ENCODE measurements at regions not wholly inside any gene's neighbourhood (a gene's known extent, or its start where the extent isn't known, plus 50 kb on each side); places are given as distances from the start of the nearest gene placed in this dataset.

- Mint-ChIP-seq H3K4me1 (ENCODE audit: low read depth, unreplicated experiment) (no peaks in the 10 kb centered on the region), H3K9me3 (ENCODE audit: unreplicated experiment) (peaks cover 4% of the 10 kb centered on the region), H3K27me3 (ENCODE audit: insufficient read depth, unreplicated experiment) (peaks cover 9% of the 10 kb centered on the region), H3K27ac (ENCODE audit: unreplicated experiment) (no peak overlapping the region), H3K36me3 (ENCODE audit: insufficient read depth, unreplicated experiment) (no peaks in the 10 kb centered on the region), H3K4me3 (ENCODE audit: unreplicated experiment) (no peak overlapping the region)
- ChIA-PET POLR2A (no interaction called here), CTCF (no interaction called here)
- DNase-seq: no peak
- Histone ChIP-seq H3K36me3 (ENCODE audit: control insufficient read depth, insufficient read depth, low read length) (no peaks in the 10 kb centered on the region), H3K4me1 (no peaks in the 10 kb centered on the region), H3K27me3 (replicated peaks; ENCODE audit: control insufficient read depth, insufficient read depth, low read length) (no peaks in the 10 kb centered on the region), H3K9me3 (peaks cover under 1% of the 10 kb centered on the region; the same call in 1 of the 2 replicates), H3K4me3 (ENCODE audit: low read depth, low read length) (no peak overlapping the region)
- intact Hi-C loops (cut with micrococcal nuclease; ENCODE audit: unreplicated experiment): no loop called here
- no peak for TF ChIP-seq CTCF (IDR thresholded peaks at IDR 0.05; ENCODE audit: insufficient read depth in 1 of 2, low read depth in 1 of 2, low read length in 1 of 2, severe bottlenecking in 1 of 2, unreplicated experiment in 1 of 2)
- BruUV-seq (replicated peaks): no TSS peak
Observed at GRCh38 chr20:41874658-41875057, 256.5 kb upstream of the CHD6 start.

GRCh38 chr20:41872930-41873329, 254.8 kb upstream of the CHD6 start:
- Histone ChIP-seq H3K4me1 (no peaks in the 10 kb centered on the region), H3K4me3 (ENCODE audit: low read depth, low read length) (no peak overlapping the region), H3K27me3 (replicated peaks; ENCODE audit: control insufficient read depth, insufficient read depth, low read length) (no peaks in the 10 kb centered on the region), H3K9me3 (peaks cover 10% of the 10 kb centered on the region), H3K36me3 (ENCODE audit: control insufficient read depth, insufficient read depth, low read length) (no peaks in the 10 kb centered on the region)
- Mint-ChIP-seq H3K4me3 (ENCODE audit: unreplicated experiment) (no peak overlapping the region), H3K27me3 (ENCODE audit: insufficient read depth, unreplicated experiment) (peaks cover 10% of the 10 kb centered on the region), H3K36me3 (ENCODE audit: insufficient read depth, unreplicated experiment) (no peaks in the 10 kb centered on the region), H3K4me1 (ENCODE audit: low read depth, unreplicated experiment) (no peaks in the 10 kb centered on the region), H3K9me3 (ENCODE audit: unreplicated experiment) (peaks cover 15% of the 10 kb centered on the region), H3K27ac (ENCODE audit: unreplicated experiment) (no peak overlapping the region)
- BruUV-seq (replicated peaks): no TSS peak
- TF ChIP-seq CTCF (IDR thresholded peaks at IDR 0.05; ENCODE audit: insufficient read depth in 1 of 2, low read depth in 1 of 2, low read length in 1 of 2, severe bottlenecking in 1 of 2, unreplicated experiment in 1 of 2): no peak
- POLR2A ChIA-PET: no interaction called here
- CTCF ChIA-PET: no interaction called here
- DNase-seq: no peak
- intact Hi-C loops (cut with micrococcal nuclease; ENCODE audit: unreplicated experiment): no loop called here

GRCh38 chr20:41870869-41871462, 252.8 kb upstream of the CHD6 start:
- no peak for TF ChIP-seq CTCF (IDR thresholded peaks at IDR 0.05; ENCODE audit: insufficient read depth in 1 of 2, low read depth in 1 of 2, low read length in 1 of 2, severe bottlenecking in 1 of 2, unreplicated experiment in 1 of 2)
- no peak for DNase-seq
- no peak overlapping the region for H3K4me3 ChIP-seq (ENCODE audit: low read depth, low read length)
- Mint-ChIP-seq H3K36me3 (ENCODE audit: insufficient read depth, unreplicated experiment) (no peaks in the 10 kb centered on the region), H3K27me3 (ENCODE audit: insufficient read depth, unreplicated experiment) (peaks cover 19% of the 10 kb centered on the region), H3K4me3 (ENCODE audit: unreplicated experiment) (no peak overlapping the region), H3K4me1 (ENCODE audit: low read depth, unreplicated experiment) (no peaks in the 10 kb centered on the region), H3K27ac (ENCODE audit: unreplicated experiment) (no peak overlapping the region), H3K9me3 (ENCODE audit: unreplicated experiment) (peaks cover 22% of the 10 kb centered on the region)
- intact Hi-C loops (cut with micrococcal nuclease; ENCODE audit: unreplicated experiment): no loop called here
- H3K27me3 ChIP-seq (replicated peaks; ENCODE audit: control insufficient read depth, insufficient read depth, low read length): no peaks in the 10 kb centered on the region
- BruUV-seq (replicated peaks): no TSS peak
- H3K36me3 ChIP-seq (ENCODE audit: control insufficient read depth, insufficient read depth, low read length): no peaks in the 10 kb centered on the region
- ChIA-PET CTCF (no interaction called here), POLR2A (no interaction called here)
- no peaks in the 10 kb centered on the region for H3K4me1 ChIP-seq
- peaks cover 10% of the 10 kb centered on the region for H3K9me3 ChIP-seq

All from Caco-2 (cell line).